Peyer's patch (tissue), 4 donors: ENCODE measurements at regions not wholly inside any gene's neighbourhood (a gene's known extent, or its start where the extent isn't known, plus 50 kb on each side); places are given as distances from the start of the nearest gene placed in this dataset.

Experiments
- DNase-seq, 3 donors: peaks; one replicate each; pipeline ENCODE4 v3.0.0-alpha.2; 2017 to 2019
- H3K27ac ChIP-seq, 4 donors: fragments of 200-600 bp; sonication (generic); one replicate each; pipeline ENCODE4 v1.5.1; 2016 to 2019
- H3K27me3 ChIP-seq, 2 donors: fragments of 200-600 bp; sonication (generic); one replicate each; pipeline ENCODE4 v1.5.1; 2019
- H3K36me3 ChIP-seq, 3 donors: fragments of 200-600 bp; sonication (generic); one replicate each; pipeline ENCODE4 v1.5.1; 2016 to 2019
- H3K4me1 ChIP-seq, 4 donors: fragments of 200-600 bp; sonication (generic); one replicate each; pipeline ENCODE4 v1.5.1; 2016 to 2019
- H3K4me3 ChIP-seq, 4 donors: fragments of 200-600 bp; sonication (generic); 1 replicate in 3 of 4; 2 replicates in 1 of 4; pipeline ENCODE4 v1.5.1; 2016 to 2019; ENCODE audit warnings: mild to moderate bottlenecking in 1 of 4
- H3K9me3 ChIP-seq, 4 donors: fragments of 200-600 bp; sonication (generic); one replicate each; pipeline ENCODE4 v1.5.1; 2016 to 2019; ENCODE audit warnings: mild to moderate bottlenecking in 1 of 4
- POLR2A ChIP-seq, 2 donors: fragments of 450-650 bp; IDR thresholded peaks; one replicate each; pipeline ENCODE4 v1.5.1; 2017; ENCODE audit warnings: antibody characterized with exemption in 2 of 2, mild to moderate bottlenecking in 2 of 2, moderate library complexity in 2 of 2
- TF ChIP-seq, protein P1 (sequence below), 6 experiments: fragments of 450-650 bp in 4 of 6; fragments of 200-600 bp in 2 of 6; sonication (generic) in 1 of 6; IDR thresholded peaks; one replicate each; pipeline ENCODE4 v1.5.1; 2017 to 2019; ENCODE audit warnings: antibody characterized with exemption in 6 of 6, mild to moderate bottlenecking in 3 of 6, moderate library complexity in 1 of 6

DNA sequence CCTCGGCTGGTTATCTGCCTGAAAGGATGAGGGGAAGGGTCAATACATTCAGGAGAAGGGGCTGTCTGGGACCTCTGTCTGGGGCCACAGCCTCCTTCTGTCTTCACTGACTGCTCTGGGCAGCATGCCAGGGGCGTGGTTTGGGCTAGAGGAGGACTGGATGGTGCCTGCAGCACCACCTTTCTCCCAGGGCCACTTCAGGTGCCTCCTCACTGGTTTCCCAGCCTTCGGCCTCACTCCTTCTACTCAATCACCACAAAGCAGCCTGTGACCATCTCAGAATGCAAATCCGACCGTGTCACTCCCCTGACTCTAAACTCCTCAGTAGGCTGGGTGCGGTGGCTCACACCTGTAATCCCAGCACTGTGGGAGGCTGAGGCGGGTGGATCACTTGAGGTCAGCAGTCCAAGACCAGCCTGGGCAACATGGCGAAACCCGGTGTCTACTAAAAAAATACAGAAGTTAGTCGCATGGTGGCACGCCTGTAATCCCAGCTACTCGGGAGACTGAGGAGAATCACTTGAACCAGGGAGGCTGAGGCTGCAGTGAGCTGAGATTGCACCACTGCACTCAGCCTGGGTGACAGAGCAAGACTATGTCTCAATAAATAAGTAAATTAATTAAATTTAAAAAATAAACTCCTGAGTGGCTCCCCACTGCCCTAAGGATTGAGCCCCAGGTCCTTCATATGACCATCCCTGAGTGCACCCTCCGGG, 50.1 kb upstream of the ECE1 start:
- no peak for TF ChIP-seq POLR2A (IDR thresholded peaks at IDR 0.05)
- TF ChIP-seq, protein P1, sequence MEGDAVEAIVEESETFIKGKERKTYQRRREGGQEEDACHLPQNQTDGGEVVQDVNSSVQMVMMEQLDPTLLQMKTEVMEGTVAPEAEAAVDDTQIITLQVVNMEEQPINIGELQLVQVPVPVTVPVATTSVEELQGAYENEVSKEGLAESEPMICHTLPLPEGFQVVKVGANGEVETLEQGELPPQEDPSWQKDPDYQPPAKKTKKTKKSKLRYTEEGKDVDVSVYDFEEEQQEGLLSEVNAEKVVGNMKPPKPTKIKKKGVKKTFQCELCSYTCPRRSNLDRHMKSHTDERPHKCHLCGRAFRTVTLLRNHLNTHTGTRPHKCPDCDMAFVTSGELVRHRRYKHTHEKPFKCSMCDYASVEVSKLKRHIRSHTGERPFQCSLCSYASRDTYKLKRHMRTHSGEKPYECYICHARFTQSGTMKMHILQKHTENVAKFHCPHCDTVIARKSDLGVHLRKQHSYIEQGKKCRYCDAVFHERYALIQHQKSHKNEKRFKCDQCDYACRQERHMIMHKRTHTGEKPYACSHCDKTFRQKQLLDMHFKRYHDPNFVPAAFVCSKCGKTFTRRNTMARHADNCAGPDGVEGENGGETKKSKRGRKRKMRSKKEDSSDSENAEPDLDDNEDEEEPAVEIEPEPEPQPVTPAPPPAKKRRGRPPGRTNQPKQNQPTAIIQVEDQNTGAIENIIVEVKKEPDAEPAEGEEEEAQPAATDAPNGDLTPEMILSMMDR (IDR thresholded peaks at IDR 0.05) = no peak
- H3K4me3 ChIP-seq = no peak overlapping the region
- no peaks in the 10 kb centered on the region for H3K9me3 ChIP-seq
- H3K36me3 ChIP-seq = no peaks in the 10 kb centered on the region
- H3K4me1 ChIP-seq = peaks cover 7 to 92% (median 46%) of the 10 kb centered on the region in 4 donors
- peak in 2 of 3 donors; percentile 81 to 82 for DNase-seq
- peak overlapping the region; percentile 71 to 96 (median 92) for H3K27ac ChIP-seq
- H3K27me3 ChIP-seq = no peaks in the 10 kb centered on the region
